Mesenchymal stem cell (in vitro differentiated cells and primary cell): ENCODE measurements at regions not wholly inside any gene's neighbourhood (a gene's known extent, or its start where the extent isn't known, plus 50 kb on each side); places are given as distances from the start of the nearest gene placed in this dataset.

Experiments used
- DNase-seq: peaks from one replicate; pipeline ENCODE4 v3.0.0-alpha.2; 2013
- H2AFZ ChIP-seq: one replicate; pipeline ENCODE4 v1.6.1; 2013; ENCODE audit warnings: low read depth, mild to moderate bottlenecking, control low read depth, inconsistent platforms, low read length, moderate library complexity
- H2AK5ac ChIP-seq: 2 replicates; pipeline ENCODE4 v1.6.1; 2013; ENCODE audit warnings: low read length, moderate library complexity, mild to moderate bottlenecking, inconsistent platforms; ENCODE audit not compliant: severe bottlenecking
- H2BK120ac ChIP-seq: one replicate; pipeline ENCODE4 v1.6.1; 2013; ENCODE audit warnings: low read depth, mild to moderate bottlenecking, inconsistent platforms, low read length, moderate library complexity
- H2BK12ac ChIP-seq, 2 experiments: one replicate each; pipeline ENCODE4 v1.6.1; 2013; ENCODE audit warnings: inconsistent platforms in 2 of 2, low read length in 2 of 2, mild to moderate bottlenecking in 2 of 2, moderate library complexity in 2 of 2, control low read depth in 1 of 2
- H2BK15ac ChIP-seq: one replicate; pipeline ENCODE4 v1.6.1; 2013; ENCODE audit warnings: mild to moderate bottlenecking, low read depth, inconsistent platforms; ENCODE audit not compliant: poor library complexity, severe bottlenecking
- H2BK5ac ChIP-seq: 2 replicates; pipeline ENCODE4 v1.6.1; 2013; ENCODE audit warnings: low read depth, mild to moderate bottlenecking, low read length, control low read depth, inconsistent platforms; ENCODE audit not compliant: poor library complexity, severe bottlenecking
- H3K14ac ChIP-seq, 2 experiments: one replicate each; pipeline ENCODE4 v1.6.1; 2013; ENCODE audit warnings: inconsistent platforms in 2 of 2, low read length in 2 of 2, control low read depth in 1 of 2, mild to moderate bottlenecking in 1 of 2, moderate library complexity in 1 of 2
- H3K18ac ChIP-seq, 2 experiments: one replicate each; pipeline ENCODE4 v1.6.1; 2013; ENCODE audit warnings: inconsistent platforms in 2 of 2, low read length in 2 of 2, control low read depth in 1 of 2, low read depth in 1 of 2, mild to moderate bottlenecking in 1 of 2
- H3K23ac ChIP-seq, 2 experiments: one replicate each; pipeline ENCODE4 v1.6.1; 2013; ENCODE audit warnings: inconsistent platforms in 2 of 2, low read length in 2 of 2, mild to moderate bottlenecking in 2 of 2, moderate library complexity in 2 of 2, control low read depth in 1 of 2
- H3K27ac ChIP-seq: 2 replicates; pipeline ENCODE4 v1.5.1; 2013; ENCODE audit warnings: mild to moderate bottlenecking, moderate library complexity, low read length, control low read depth, inconsistent platforms; ENCODE audit not compliant: poor library complexity, severe bottlenecking
- H3K27me3 ChIP-seq, 2 experiments: 2 replicates each; pipeline versions ENCODE4 v1.6.1 to v1.7.0; 2013; ENCODE audit warnings: low read length in 2 of 2, mild to moderate bottlenecking in 2 of 2, moderate library complexity in 2 of 2, control low read depth in 1 of 2, inconsistent platforms in 1 of 2; ENCODE audit not compliant: control insufficient read depth in 1 of 2, insufficient read depth in 1 of 2
- H3K36me3 ChIP-seq, 2 experiments: 2 replicates each; pipeline versions ENCODE4 v1.6.1 to v1.7.0; 2013; ENCODE audit warnings: low read length in 2 of 2, control low read depth in 1 of 2, inconsistent platforms in 1 of 2, low read depth in 1 of 2, mild to moderate bottlenecking in 1 of 2; ENCODE audit not compliant: insufficient read depth in 2 of 2, control insufficient read depth in 1 of 2
- H3K4ac ChIP-seq, 2 experiments: one replicate each; pipeline ENCODE4 v1.6.1; 2013; ENCODE audit warnings: inconsistent platforms in 2 of 2, low read length in 2 of 2, mild to moderate bottlenecking in 2 of 2, moderate library complexity in 2 of 2, control low read depth in 1 of 2, low read depth in 1 of 2
- H3K4me1 ChIP-seq: 2 replicates; pipeline ENCODE4 v1.6.1; 2013; ENCODE audit warnings: low read depth, low read length, control low read depth; ENCODE audit not compliant: control insufficient read depth, insufficient read depth
- H3K4me2 ChIP-seq: 2 replicates; pipeline ENCODE4 v1.6.1; 2013; ENCODE audit warnings: low read length, mild to moderate bottlenecking, inconsistent platforms; ENCODE audit not compliant: poor library complexity, severe bottlenecking
- H3K4me3 ChIP-seq, 2 experiments: 2 replicates each; pipeline versions ENCODE4 v1.5.1 to v1.7.0; 2013; ENCODE audit warnings: low read length in 2 of 2, mild to moderate bottlenecking in 2 of 2, control low read depth in 1 of 2, low read depth in 1 of 2; ENCODE audit not compliant: insufficient read depth in 1 of 2
- H3K79me1 ChIP-seq: replicated peaks from 2 replicates; pipeline ENCODE4 v1.6.1; 2013; ENCODE audit warnings: mild to moderate bottlenecking, control low read depth, low read length, inconsistent platforms; ENCODE audit not compliant: poor library complexity, severe bottlenecking
- H3K9ac ChIP-seq: 2 replicates; pipeline ENCODE4 v1.7.0; 2013; ENCODE audit warnings: mild to moderate bottlenecking, low read length, moderate library complexity
- H3K9me3 ChIP-seq: 2 replicates; pipeline ENCODE4 v1.7.0; 2013; ENCODE audit warnings: mild to moderate bottlenecking, low read length; ENCODE audit not compliant: control insufficient read depth
- H4K8ac ChIP-seq: one replicate; pipeline ENCODE4 v1.6.1; 2013; ENCODE audit warnings: inconsistent platforms, mild to moderate bottlenecking, low read length, moderate library complexity
- H4K91ac ChIP-seq: one replicate; pipeline ENCODE4 v1.6.1; 2013; ENCODE audit warnings: mild to moderate bottlenecking, low read length, inconsistent platforms
- WGBS: methylation state at CpG from one replicate; pipeline ENCODE4 v1.1.7; 2013; ENCODE audit warnings: mixed read lengths; 5-methylcytosine and 5-hydroxymethylcytosine counted together

- Histone ChIP-seq H3K27ac (no peak overlapping the region), H4K8ac (no peak overlapping the region), H3K4me2 (no peak overlapping the region), H3K4me3 (no peak overlapping the region), H2BK120ac (no peak overlapping the region), H2BK15ac (no peak overlapping the region), H2BK5ac (no peak overlapping the region), H2AK5ac (no peak overlapping the region), H3K4ac (no peak overlapping the region), H3K9ac (no peak overlapping the region), H3K36me3 (no peaks in the 10 kb centered on the region), H2BK12ac (no peak overlapping the region), H3K14ac (no peak overlapping the region), H3K27me3 (no peaks in the 10 kb centered on the region), H3K9me3 (no peaks in the 10 kb centered on the region), H2AFZ (no peak overlapping the region), H3K4me1 (no peaks in the 10 kb centered on the region), H3K79me1 (no peaks in the 10 kb centered on the region), H4K91ac (no peak overlapping the region), H3K23ac (no peak overlapping the region), H3K18ac (no peak overlapping the region)
- WGBS, result 80% methylated on average over 6 of the region's 8 CpGs
- DNase-seq, result no peak
Measured at GRCh38 chr3:40886660-40887425, 312.5 kb upstream of the CTNNB1 start.

GRCh38 chr3:40891186-40891585, 308.1 kb upstream of the CTNNB1 start:
- Histone ChIP-seq H3K4ac (no peak overlapping the region), H4K8ac (no peak overlapping the region), H3K36me3 (no peaks in the 10 kb centered on the region), H2BK5ac (no peak overlapping the region), H3K4me2 (no peak overlapping the region), H2BK12ac (no peak overlapping the region), H2AK5ac (no peak overlapping the region), H3K4me3 (no peak overlapping the region), H3K27me3 (no peaks in the 10 kb centered on the region), H3K23ac (no peak overlapping the region), H2BK15ac (peak overlapping the region; percentile 41), H3K79me1 (no peaks in the 10 kb centered on the region), H4K91ac (no peak overlapping the region), H3K9ac (no peak overlapping the region), H3K9me3 (no peaks in the 10 kb centered on the region), H3K14ac (no peak overlapping the region), H3K27ac (no peak overlapping the region), H2AFZ (no peak overlapping the region), H2BK120ac (no peak overlapping the region), H3K4me1 (no peaks in the 10 kb centered on the region), H3K18ac (no peak overlapping the region)
- no peak for DNase-seq
- 100% methylated on average over 2 of the region's 3 CpGs for WGBS

GRCh38 chr3:40895109-40895508, 304.2 kb upstream of the CTNNB1 start:
- Histone ChIP-seq H2BK5ac (no peak overlapping the region), H2AFZ (no peak overlapping the region), H3K4me3 (no peak overlapping the region), H3K23ac (no peak overlapping the region), H3K9ac (no peak overlapping the region), H3K18ac (no peak overlapping the region), H3K4ac (no peak overlapping the region), H3K9me3 (no peaks in the 10 kb centered on the region), H3K27ac (no peak overlapping the region), H3K4me2 (no peak overlapping the region), H2BK120ac (no peak overlapping the region), H2BK12ac (no peak overlapping the region), H2BK15ac (no peak overlapping the region), H3K4me1 (peaks cover 2% of the 10 kb centered on the region), H2AK5ac (no peak overlapping the region), H3K14ac (no peak overlapping the region), H4K8ac (no peak overlapping the region), H3K27me3 (no peaks in the 10 kb centered on the region), H4K91ac (no peak overlapping the region), H3K79me1 (no peaks in the 10 kb centered on the region), H3K36me3 (no peaks in the 10 kb centered on the region)
- 87% methylated on average over 4 of the region's 4 CpGs for WGBS
- no peak for DNase-seq

GRCh38 chr3:40899286-40899712, 300.0 kb upstream of the CTNNB1 start:
- H3K18ac ChIP-seq, result no peak overlapping the region
- no peak overlapping the region for H3K14ac ChIP-seq
- no peak overlapping the region for H3K9ac ChIP-seq
- no peak overlapping the region for H3K23ac ChIP-seq
- 70% methylated on average over 3 of the region's 4 CpGs for WGBS
- no peaks in the 10 kb centered on the region for H3K9me3 ChIP-seq
- H2BK5ac ChIP-seq, result no peak overlapping the region
- H2BK15ac ChIP-seq, result no peak overlapping the region
- H2AK5ac ChIP-seq, result no peak overlapping the region
- H3K27me3 ChIP-seq, result no peaks in the 10 kb centered on the region
- H2AFZ ChIP-seq, result no peak overlapping the region
- H2BK12ac ChIP-seq, result no peak overlapping the region
- H2BK120ac ChIP-seq, result no peak overlapping the region
- no peaks in the 10 kb centered on the region for H3K79me1 ChIP-seq
- H3K4me2 ChIP-seq, result no peak overlapping the region
- no peak overlapping the region for H3K4me3 ChIP-seq
- no peak overlapping the region for H3K27ac ChIP-seq
- H3K4me1 ChIP-seq, result peaks cover 2% of the 10 kb centered on the region
- H4K8ac ChIP-seq, result peak overlapping the region; percentile 17
- no peaks in the 10 kb centered on the region for H3K36me3 ChIP-seq
- no peak overlapping the region for H4K91ac ChIP-seq
- peak; percentile 9 for DNase-seq
- no peak overlapping the region for H3K4ac ChIP-seq
